HepG2 (cell line): ENCODE measurements at regions not wholly inside any gene's neighbourhood (a gene's known extent, or its start where the extent isn't known, plus 50 kb on each side); places are given as distances from the start of the nearest gene placed in this dataset.

ENCODE experiments used
- ATAC-seq: fragments of 200-7000 bp; cut with Tn5 transposase; 3 replicates; pipeline ENCODE4 v1.9.1; 2020; ENCODE audit warnings: mild to moderate bottlenecking, moderate library complexity
- BruUV-seq: library from RNA; stranded (reverse); fragments of 400-500 nt; replicated peaks from 2 replicates; lab custom pipeline; 2021; lab: Mats Ljungman, UMichigan
- CTCF ChIA-PET: fragments of 300-600 bp; formaldehyde crosslinking; extraction: SDS; loops from one replicate; lab custom pipeline; 2021; ENCODE audit warnings: low total read pairs, inconsistent platforms, low intra/inter-chr PET ratio; lab: Yijun Ruan, JAX
- POLR2A ChIA-PET: fragments of 350-600 bp; sonication (Branson Sonifier 250); formaldehyde crosslinking; loops from one replicate; lab custom pipeline; 2020; ENCODE audit warnings: antibody characterized with exemption, inconsistent platforms; lab: Yijun Ruan, JAX
- DNase-seq: peaks from one replicate; pipeline ENCODE4 v3.0.0-alpha.2; 2015; ENCODE audit warnings: low spot score
- FAIRE-seq: peaks from 3 replicates; lab custom pipeline; 2011; peaks lifted over from hg19 to GRCh38; lab: Jason Lieb, UNC
- H2AFZ ChIP-seq: one replicate; pipeline ENCODE4 v1.6.1; 2011; ENCODE audit warnings: low read length, inconsistent platforms
- H3K27ac ChIP-seq: fragments of 300-600 bp; 3 replicates; pipeline ENCODE4 v1.8.0; 2011; ENCODE audit warnings: mixed run types, mild to moderate bottlenecking, mixed read lengths, low read length, inconsistent platforms; ENCODE audit not compliant: insufficient read depth; ENCODE audit errors: extremely low read length
- H3K27me3 ChIP-seq, 2 experiments: fragments of 200-600 bp in 1 of 2; 2 replicates in 1 of 2; 3 replicates in 1 of 2; pipeline versions ENCODE4 v1.6.0 to v1.8.0; 2011; ENCODE audit warnings: low read length in 2 of 2, mild to moderate bottlenecking in 2 of 2, moderate library complexity in 2 of 2, inconsistent platforms in 1 of 2; ENCODE audit not compliant: insufficient read depth in 2 of 2, control insufficient read depth in 1 of 2
- H3K36me3 ChIP-seq, 2 experiments: fragments of 200-600 bp in 1 of 2; replicated peaks in 1 of 2; 2 replicates in 1 of 2; 3 replicates in 1 of 2; pipeline versions ENCODE4 v1.5.1 to v1.8.0; 2011; ENCODE audit warnings: low read length in 2 of 2, inconsistent platforms in 1 of 2; ENCODE audit not compliant: insufficient read depth in 2 of 2, control insufficient read depth in 1 of 2
- H3K4me1 ChIP-seq: 2 replicates; pipeline ENCODE4 v1.5.1; 2012; ENCODE audit warnings: low read length, inconsistent platforms; ENCODE audit not compliant: insufficient read depth
- H3K4me2 ChIP-seq: 2 replicates; pipeline ENCODE4 v1.6.0; 2011; ENCODE audit warnings: low read depth, low read length, inconsistent platforms
- H3K4me3 ChIP-seq, 3 experiments: fragments of 200-600 bp in 1 of 3; sonication (generic), shearing (Covaris generic) in 1 of 3; replicated peaks in 1 of 3; 2 replicates each; pipeline ENCODE4 v1.5.1; 2011 to 2016; ENCODE audit warnings: low read length in 3 of 3, inconsistent platforms in 2 of 3, low read depth in 2 of 3, mild to moderate bottlenecking in 2 of 3, control low read depth in 1 of 3, mixed read lengths in 1 of 3; ENCODE audit not compliant: insufficient read depth in 1 of 3
- H3K79me2 ChIP-seq: one replicate; pipeline ENCODE4 v1.6.1; 2011; ENCODE audit warnings: low read length, inconsistent platforms; ENCODE audit not compliant: insufficient read depth
- H3K9ac ChIP-seq: 2 replicates; pipeline ENCODE4 v1.6.0; 2011; ENCODE audit warnings: mild to moderate bottlenecking, low read depth, low read length, inconsistent platforms; ENCODE audit not compliant: insufficient read depth
- H3K9me3 ChIP-seq: 2 replicates; pipeline ENCODE4 v1.5.1; 2012; ENCODE audit warnings: mild to moderate bottlenecking, low read length
- H4K20me1 ChIP-seq: 2 replicates; pipeline ENCODE4 v1.6.0; 2011; ENCODE audit warnings: inconsistent platforms, mild to moderate bottlenecking, low read length, moderate library complexity; ENCODE audit not compliant: insufficient read depth
- HMG20B ChIP-seq: conservative IDR thresholded peaks from 2 replicates; pipeline ENCODE4 v1.6.1; 2016; ENCODE audit warnings: missing genetic modification reagents, missing compliant biosample characterization
- KLF15 ChIP-seq: sonication (generic); formaldehyde crosslinking; IDR thresholded peaks from 2 replicates; pipeline ENCODE4 v1.8.1; 2023; ENCODE audit warnings: borderline replicate concordance, mild to moderate bottlenecking, inconsistent platforms, missing genetic modification reagents, mixed read lengths
- MEIS1 ChIP-seq: sonication (generic); formaldehyde crosslinking; IDR thresholded peaks from 2 replicates; pipeline ENCODE4 v1.9.0; 2021; ENCODE audit warnings: mild to moderate bottlenecking, missing genetic modification reagents, moderate library complexity, borderline replicate concordance
- MTERF4 ChIP-seq: sonication (generic); formaldehyde crosslinking; IDR thresholded peaks from 2 replicates; pipeline ENCODE4 v1.8.0; 2023; ENCODE audit warnings: mild to moderate bottlenecking, missing genetic modification reagents
- TARDBP ChIP-seq: sonication (generic); formaldehyde crosslinking; IDR thresholded peaks from 2 replicates; pipeline ENCODE4 v1.8.0; 2022; ENCODE audit warnings: mild to moderate bottlenecking, missing genetic modification reagents
- YEATS2 ChIP-seq: sonication (generic); formaldehyde crosslinking; IDR thresholded peaks from 2 replicates; pipeline ENCODE4 v1.4.0; 2020; ENCODE audit warnings: missing genetic modification reagents, borderline replicate concordance
- ZNF18 ChIP-seq: sonication (generic); formaldehyde crosslinking; IDR thresholded peaks from 2 replicates; pipeline ENCODE4 v1.8.0; 2022; ENCODE audit warnings: mild to moderate bottlenecking, missing genetic modification reagents; ENCODE audit not compliant: insufficient replicate concordance
- ZNF234 ChIP-seq: sonication (generic); formaldehyde crosslinking; conservative IDR thresholded peaks from 2 replicates; pipeline ENCODE4 v1.5.1; 2020; ENCODE audit warnings: mild to moderate bottlenecking, missing genetic modification reagents
- ZNF589 ChIP-seq: sonication (generic); formaldehyde crosslinking; conservative IDR thresholded peaks from 2 replicates; pipeline ENCODE4 v1.8.0; 2022; ENCODE audit warnings: mild to moderate bottlenecking, moderate library complexity, missing genetic modification reagents
- ZNF607 ChIP-seq: sonication (generic); formaldehyde crosslinking; IDR thresholded peaks from 2 replicates; pipeline ENCODE4 v1.5.1; 2020; ENCODE audit warnings: missing genetic modification reagents, mild to moderate bottlenecking, borderline replicate concordance
- ZNF672 ChIP-seq: sonication (generic); formaldehyde crosslinking; IDR thresholded peaks from 2 replicates; pipeline ENCODE4 v1.8.1; 2022; ENCODE audit warnings: missing genetic modification reagents
- ZNF737 ChIP-seq: sonication (generic); formaldehyde crosslinking; IDR thresholded peaks from 2 replicates; pipeline ENCODE4 v1.5.0; 2020; ENCODE audit warnings: missing genetic modification reagents, mild to moderate bottlenecking, borderline replicate concordance
- WGBS: methylation state at CpG from one replicate; pipeline ENCODE4 v1.1.6; 2017; ENCODE audit warnings: low lambda C conversion rate; 5-methylcytosine and 5-hydroxymethylcytosine counted together
- in situ Hi-C: cut with HindIII; loops from 2 replicates; pipeline ENCODE4 v1.10.0; 2017; ENCODE audit warnings: low pct_unique_long_range_greater_than_20kb; ENCODE audit not compliant: extremely low pct_ligation_motif_present
- intact Hi-C: fragments of 100-400 bp; cut with micrococcal nuclease; formaldehyde crosslinking; loops from one replicate; pipeline ENCODE4 v1.10.0; 2022; ENCODE audit not compliant: unreplicated experiment
- TF ChIP-seq, protein P1 (sequence below): sonication (generic); formaldehyde crosslinking; IDR thresholded peaks from 2 replicates; pipeline ENCODE4 v1.4.0; 2020; ENCODE audit warnings: mild to moderate bottlenecking, missing genetic modification reagents
- TF ChIP-seq, protein P2 (sequence below): sonication (generic); formaldehyde crosslinking; IDR thresholded peaks from 2 replicates; pipeline ENCODE4 v1.4.0; 2020; ENCODE audit warnings: missing genetic modification reagents, borderline replicate concordance
- TF ChIP-seq, protein P3 (sequence below): sonication (generic); formaldehyde crosslinking; IDR thresholded peaks from 2 replicates; pipeline ENCODE4 v1.4.0; 2020; ENCODE audit warnings: missing genetic modification reagents

GRCh38 chr12:5308216-5308615, 123.7 kb upstream of the NTF3 start (continued):
- no peak for TF ChIP-seq ZNF18 (CRISPR knock-in tag)
- TF ChIP-seq ZNF672: no peak
- no peak for TF ChIP-seq ZNF737 (CRISPR knock-in tag)
- no peak for TF ChIP-seq YEATS2 (CRISPR knock-in tag)

- FAIRE-seq (no peak), ATAC-seq (no peak), DNase-seq (no peak)
- Histone ChIP-seq H3K4me1 (no peaks in the 10 kb centered on the region), H3K36me3 (no peaks in the 10 kb centered on the region), H3K27ac (no peak overlapping the region), H2AFZ (no peak overlapping the region), H3K79me2 (no peaks in the 10 kb centered on the region), H3K9ac (no peak overlapping the region), H3K27me3 (no peaks in the 10 kb centered on the region), H3K4me2 (no peak overlapping the region), H4K20me1 (no peaks in the 10 kb centered on the region), H3K9me3 (peaks cover 10% of the 10 kb centered on the region), H3K4me3 (no peak overlapping the region)
- BruUV-seq: no TSS peak
- in situ Hi-C loops (no loop called here), intact Hi-C loops (no loop called here)
- CTCF ChIA-PET: no interaction called here
- WGBS: 21% methylated on average over 7 of the region's 8 CpGs
- POLR2A ChIA-PET: no interaction called here
- TF ChIP-seq KLF15 (no peak), MEIS1 (no peak), ZNF234 (CRISPR knock-in tag) (no peak), MTERF4 (CRISPR knock-in tag) (no peak), TARDBP (CRISPR knock-in tag) (no peak), ZNF589 (no peak), ZNF607 (CRISPR knock-in tag) (no peak), HMG20B (CRISPR knock-in tag) (no peak)
- TF ChIP-seq, protein P1, sequence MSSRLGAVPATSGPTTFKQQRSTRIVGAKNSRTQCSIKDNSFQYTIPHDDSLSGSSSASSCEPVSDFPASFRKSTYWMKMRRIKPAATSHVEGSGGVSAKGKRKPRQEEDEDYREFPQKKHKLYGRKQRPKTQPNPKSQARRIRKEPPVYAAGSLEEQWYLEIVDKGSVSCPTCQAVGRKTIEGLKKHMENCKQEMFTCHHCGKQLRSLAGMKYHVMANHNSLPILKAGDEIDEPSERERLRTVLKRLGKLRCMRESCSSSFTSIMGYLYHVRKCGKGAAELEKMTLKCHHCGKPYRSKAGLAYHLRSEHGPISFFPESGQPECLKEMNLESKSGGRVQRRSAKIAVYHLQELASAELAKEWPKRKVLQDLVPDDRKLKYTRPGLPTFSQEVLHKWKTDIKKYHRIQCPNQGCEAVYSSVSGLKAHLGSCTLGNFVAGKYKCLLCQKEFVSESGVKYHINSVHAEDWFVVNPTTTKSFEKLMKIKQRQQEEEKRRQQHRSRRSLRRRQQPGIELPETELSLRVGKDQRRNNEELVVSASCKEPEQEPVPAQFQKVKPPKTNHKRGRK (CRISPR knock-in tag): no peak
- TF ChIP-seq, protein P2, sequence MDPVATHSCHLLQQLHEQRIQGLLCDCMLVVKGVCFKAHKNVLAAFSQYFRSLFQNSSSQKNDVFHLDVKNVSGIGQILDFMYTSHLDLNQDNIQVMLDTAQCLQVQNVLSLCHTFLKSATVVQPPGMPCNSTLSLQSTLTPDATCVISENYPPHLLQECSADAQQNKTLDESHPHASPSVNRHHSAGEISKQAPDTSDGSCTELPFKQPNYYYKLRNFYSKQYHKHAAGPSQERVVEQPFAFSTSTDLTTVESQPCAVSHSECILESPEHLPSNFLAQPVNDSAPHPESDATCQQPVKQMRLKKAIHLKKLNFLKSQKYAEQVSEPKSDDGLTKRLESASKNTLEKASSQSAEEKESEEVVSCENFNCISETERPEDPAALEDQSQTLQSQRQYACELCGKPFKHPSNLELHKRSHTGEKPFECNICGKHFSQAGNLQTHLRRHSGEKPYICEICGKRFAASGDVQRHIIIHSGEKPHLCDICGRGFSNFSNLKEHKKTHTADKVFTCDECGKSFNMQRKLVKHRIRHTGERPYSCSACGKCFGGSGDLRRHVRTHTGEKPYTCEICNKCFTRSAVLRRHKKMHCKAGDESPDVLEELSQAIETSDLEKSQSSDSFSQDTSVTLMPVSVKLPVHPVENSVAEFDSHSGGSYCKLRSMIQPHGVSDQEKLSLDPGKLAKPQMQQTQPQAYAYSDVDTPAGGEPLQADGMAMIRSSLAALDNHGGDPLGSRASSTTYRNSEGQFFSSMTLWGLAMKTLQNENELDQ: no peak
- TF ChIP-seq, protein P3, sequence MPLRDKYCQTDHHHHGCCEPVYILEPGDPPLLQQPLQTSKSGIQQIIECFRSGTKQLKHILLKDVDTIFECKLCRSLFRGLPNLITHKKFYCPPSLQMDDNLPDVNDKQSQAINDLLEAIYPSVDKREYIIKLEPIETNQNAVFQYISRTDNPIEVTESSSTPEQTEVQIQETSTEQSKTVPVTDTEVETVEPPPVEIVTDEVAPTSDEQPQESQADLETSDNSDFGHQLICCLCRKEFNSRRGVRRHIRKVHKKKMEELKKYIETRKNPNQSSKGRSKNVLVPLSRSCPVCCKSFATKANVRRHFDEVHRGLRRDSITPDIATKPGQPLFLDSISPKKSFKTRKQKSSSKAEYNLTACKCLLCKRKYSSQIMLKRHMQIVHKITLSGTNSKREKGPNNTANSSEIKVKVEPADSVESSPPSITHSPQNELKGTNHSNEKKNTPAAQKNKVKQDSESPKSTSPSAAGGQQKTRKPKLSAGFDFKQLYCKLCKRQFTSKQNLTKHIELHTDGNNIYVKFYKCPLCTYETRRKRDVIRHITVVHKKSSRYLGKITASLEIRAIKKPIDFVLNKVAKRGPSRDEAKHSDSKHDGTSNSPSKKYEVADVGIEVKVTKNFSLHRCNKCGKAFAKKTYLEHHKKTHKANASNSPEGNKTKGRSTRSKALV: no peak
These were observed 122.9 kb upstream of the NTF3 start for GRCh38 chr12:5308996-5309395.
